BLaER1 treated with 17β-estradiol and CSF1 and Interleukin-3, amounts not matched to agents 10 nM and 100 nM (cell line): ENCODE measurements at regions not wholly inside any gene's neighbourhood (a gene's known extent, or its start where the extent isn't known, plus 50 kb on each side); places are given as distances from the start of the nearest gene placed in this dataset.

Experiments
- H3K27ac ChIP-seq, 11 experiments: shearing (Covaris generic); formaldehyde crosslinking; 2 replicates each; pipeline ENCODE4 v1.8.1; 2022
- H3K27me3 ChIP-seq, 11 experiments: shearing (Covaris generic); formaldehyde crosslinking; 2 replicates each; pipeline ENCODE4 v1.8.1; 2022
- H3K36me3 ChIP-seq, 11 experiments: shearing (Covaris generic); formaldehyde crosslinking; 2 replicates each; pipeline ENCODE4 v1.8.1; 2022
- H3K4me1 ChIP-seq, 10 experiments: shearing (Covaris generic); formaldehyde crosslinking; 2 replicates each; pipeline ENCODE4 v1.8.1; 2022
- H3K4me2 ChIP-seq, 11 experiments: shearing (Covaris generic); formaldehyde crosslinking; 2 replicates each; pipeline ENCODE4 v1.8.1; 2022
- H3K4me3 ChIP-seq, 10 experiments: shearing (Covaris generic); formaldehyde crosslinking; 2 replicates each; pipeline ENCODE4 v1.8.1; 2022
- H3K9ac ChIP-seq, 11 experiments: shearing (Covaris generic); formaldehyde crosslinking; 2 replicates each; pipeline ENCODE4 v1.8.1; 2022
- H3K9me3 ChIP-seq, 11 experiments: shearing (Covaris generic); formaldehyde crosslinking; replicated peaks in 1 of 11; 2 replicates each; pipeline ENCODE4 v1.8.1; 2022
- H4K20me1 ChIP-seq, 11 experiments: shearing (Covaris generic); formaldehyde crosslinking; 2 replicates each; pipeline ENCODE4 v1.8.1; 2022
- Cebpa-rat ChIP-seq, 11 experiments: shearing (Covaris generic); IDR thresholded peaks; 2 replicates each; pipeline ENCODE4 v1.8.1; 2022

DNA sequence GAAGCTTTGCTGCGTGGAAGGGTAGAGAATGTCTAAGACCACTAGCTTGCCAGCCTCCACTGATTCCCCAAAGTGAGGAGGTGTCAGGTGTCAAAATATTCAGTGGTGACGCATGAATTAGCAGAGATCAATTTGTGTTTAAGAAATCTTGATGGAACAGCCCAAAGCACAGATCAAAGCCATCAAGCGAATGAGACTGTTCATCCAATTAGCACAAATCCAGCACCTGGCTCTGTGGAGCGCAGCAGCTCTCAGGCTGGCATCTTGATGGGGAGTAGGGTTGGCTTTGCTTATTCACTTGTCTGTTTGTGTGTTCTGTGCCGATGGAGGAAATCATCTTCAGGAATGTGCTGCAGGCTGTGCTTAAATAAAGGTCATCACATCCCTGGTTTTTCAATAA is 456.8 kb upstream of the CCL2 start:
- Histone ChIP-seq H4K20me1 (no peaks in the 10 kb centered on the region), H3K27me3 (no peaks in the 10 kb centered on the region), H3K36me3 (no peaks in the 10 kb centered on the region), H3K9ac (no peak overlapping the region), H3K4me1 (peaks cover 0 to 17% (median 0%) of the 10 kb centered on the region in 10 experiments; a peak in 8 of 20 replicates), H3K4me3 (no peak overlapping the region), H3K27ac (no peak overlapping the region), H3K4me2 (no peak overlapping the region), H3K9me3 (no peaks in the 10 kb centered on the region)
- TF ChIP-seq Cebpa-rat (IDR thresholded peaks at IDR 0.05) = no peak

DNA sequence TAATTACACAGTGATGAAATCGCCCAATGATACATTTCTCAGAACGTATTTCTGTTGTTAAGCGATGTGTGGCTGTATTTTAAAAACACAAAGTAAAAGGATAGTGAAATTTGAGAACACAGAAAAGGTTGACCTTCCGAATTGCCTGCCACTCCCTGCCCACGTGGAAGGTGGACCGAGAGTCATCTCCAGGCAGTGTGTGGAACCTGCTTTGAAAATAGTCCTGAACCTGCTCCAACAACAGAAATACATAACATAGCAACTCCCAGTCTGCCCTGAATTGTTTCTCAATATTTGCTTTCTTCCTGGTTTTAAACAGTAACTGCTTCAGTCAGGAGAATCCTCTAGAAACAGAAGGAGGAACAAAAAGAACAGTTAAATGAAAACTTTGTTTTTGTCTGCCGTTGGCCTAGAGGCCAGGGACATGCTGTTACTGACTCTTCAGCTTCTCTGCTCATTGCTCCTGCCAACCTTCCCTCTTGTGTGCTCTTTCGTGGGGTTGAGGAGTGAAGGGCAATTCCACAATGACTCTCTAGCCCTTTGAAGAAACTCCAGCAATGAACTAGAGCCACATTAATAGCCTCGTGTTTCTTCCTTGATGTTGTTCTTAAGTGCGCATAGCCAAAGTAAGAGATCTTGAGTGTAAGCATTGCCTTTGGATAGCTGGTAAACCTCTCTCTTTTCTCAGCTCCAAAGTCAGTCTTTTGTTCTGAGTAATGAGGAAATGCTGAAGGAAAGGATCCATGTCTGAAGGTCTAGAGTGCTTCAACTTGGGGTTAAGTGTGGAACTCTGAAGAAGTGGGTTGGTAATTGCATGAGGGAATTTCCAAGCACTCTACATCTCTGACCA is 452.5 kb upstream of the CCL2 start:
- Histone ChIP-seq H3K4me1 (peaks cover 0 to 34% (median 5%) of the 10 kb centered on the region in 10 experiments; a peak in 10 of 20 replicates), H3K9me3 (no peaks in the 10 kb centered on the region), H3K4me3 (no peak overlapping the region), H3K9ac (peak overlapping the region in 1 of 11 experiments; percentile 65; a peak in 1 of 22 replicates), H3K27ac (peak overlapping the region in 3 of 11 experiments; percentile 44 to 71 (median 65); a peak in 6 of 22 replicates), H3K36me3 (no peaks in the 10 kb centered on the region), H4K20me1 (no peaks in the 10 kb centered on the region), H3K27me3 (no peaks in the 10 kb centered on the region), H3K4me2 (peak overlapping the region in 4 of 11 experiments; percentile 44 to 76 (median 68); a peak in 5 of 22 replicates)
- TF ChIP-seq Cebpa-rat (IDR thresholded peaks at IDR 0.05) = no peak

- no peaks in the 10 kb centered on the region for H4K20me1 ChIP-seq
- H3K36me3 ChIP-seq = no peaks in the 10 kb centered on the region
- TF ChIP-seq Cebpa-rat (IDR thresholded peaks at IDR 0.05) = no peak
- no peak overlapping the region for H3K4me3 ChIP-seq
- H3K27me3 ChIP-seq = no peaks in the 10 kb centered on the region
- H3K9ac ChIP-seq = peak overlapping the region in 1 of 11 experiments; percentile 65; a peak in 1 of 22 replicates
- peak overlapping the region in 4 of 11 experiments; percentile 44 to 76 (median 68); a peak in 8 of 22 replicates for H3K4me2 ChIP-seq
- no peaks in the 10 kb centered on the region for H3K9me3 ChIP-seq
- peaks cover 0 to 34% (median 5%) of the 10 kb centered on the region in 10 experiments; a peak in 10 of 20 replicates for H3K4me1 ChIP-seq
- H3K27ac ChIP-seq = peak overlapping the region in 4 of 11 experiments; percentile 24 to 71 (median 54); a peak in 6 of 22 replicates
These were observed 451.8 kb upstream of the CCL2 start for GRCh38 chr17:33803199-33803685.

GRCh38 chr17:33803686-33804085 is 451.4 kb upstream of the CCL2 start:
- Histone ChIP-seq H3K4me1 (peaks cover 0 to 34% (median 5%) of the 10 kb centered on the region in 10 experiments; a peak in 10 of 20 replicates), H3K36me3 (no peaks in the 10 kb centered on the region), H4K20me1 (no peaks in the 10 kb centered on the region), H3K4me2 (peak overlapping the region in 4 of 11 experiments; percentile 44 to 76 (median 68); a peak in 8 of 22 replicates), H3K27ac (peak overlapping the region in 4 of 11 experiments; percentile 23 to 53 (median 30); a peak in 6 of 22 replicates), H3K4me3 (no peak overlapping the region), H3K9me3 (no peaks in the 10 kb centered on the region), H3K9ac (peak overlapping the region in 1 of 11 experiments; percentile 23; a peak in 1 of 22 replicates), H3K27me3 (no peaks in the 10 kb centered on the region)
- no peak for TF ChIP-seq Cebpa-rat (IDR thresholded peaks at IDR 0.05)

GRCh38 chr17:33804401-33804800 is 450.7 kb upstream of the CCL2 start:
- H4K20me1 ChIP-seq = no peaks in the 10 kb centered on the region
- no peaks in the 10 kb centered on the region for H3K36me3 ChIP-seq
- TF ChIP-seq Cebpa-rat (IDR thresholded peaks at IDR 0.05) = no peak
- H3K4me1 ChIP-seq = peaks cover 0 to 34% (median 5%) of the 10 kb centered on the region in 10 experiments; a peak in 10 of 20 replicates
- peak overlapping the region in 4 of 11 experiments; percentile 44 to 76 (median 68); a peak in 8 of 22 replicates for H3K4me2 ChIP-seq
- peak overlapping the region in 3 of 11 experiments; percentile 23 to 53 (median 35); a peak in 1 of 22 replicates for H3K27ac ChIP-seq
- H3K27me3 ChIP-seq = no peaks in the 10 kb centered on the region
- H3K9me3 ChIP-seq = no peaks in the 10 kb centered on the region
- H3K4me3 ChIP-seq = no peak overlapping the region
- no peak overlapping the region for H3K9ac ChIP-seq

DNA sequence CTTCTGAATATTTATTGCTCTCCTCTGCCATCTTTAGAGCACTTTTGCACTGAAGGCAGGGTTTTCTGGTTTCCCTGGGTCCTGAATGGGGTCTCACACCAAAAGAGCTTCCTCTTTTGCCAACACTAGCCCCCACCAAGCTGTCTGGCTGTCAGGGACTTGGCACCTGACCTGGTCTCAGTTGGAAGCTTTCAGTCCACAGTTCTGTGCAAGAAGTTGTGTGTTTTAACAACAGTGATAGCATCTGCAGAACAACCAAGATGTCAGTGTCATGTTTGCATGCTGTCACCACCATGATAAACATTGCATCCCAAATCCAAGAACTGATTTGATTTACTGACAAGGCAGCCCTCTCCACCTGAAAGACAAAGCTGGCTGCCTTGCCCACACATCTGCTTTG is 448.5 kb upstream of the CCL2 start:
- TF ChIP-seq Cebpa-rat (IDR thresholded peaks at IDR 0.05) = no peak
- Histone ChIP-seq H3K36me3 (no peaks in the 10 kb centered on the region), H3K9ac (no peak overlapping the region), H3K27me3 (peaks cover 0 to 8% (median 0%) of the 10 kb centered on the region in 11 experiments; a peak in 4 of 22 replicates), H3K4me2 (no peak overlapping the region), H3K9me3 (no peaks in the 10 kb centered on the region), H3K4me1 (peaks cover 0 to 34% (median 5%) of the 10 kb centered on the region in 10 experiments; a peak in 10 of 20 replicates), H3K4me3 (no peak overlapping the region), H4K20me1 (no peaks in the 10 kb centered on the region), H3K27ac (no peak overlapping the region)

- Histone ChIP-seq H3K27me3 (peaks cover 0 to 11% (median 0%) of the 10 kb centered on the region in 11 experiments; a peak in 5 of 22 replicates), H3K4me1 (peaks cover 17 to 25% (median 22%) of the 10 kb centered on the region in 10 experiments), H4K20me1 (peaks cover 0 to 6% (median 0%) of the 10 kb centered on the region in 11 experiments; a peak in 2 of 22 replicates), H3K27ac (no peak overlapping the region), H3K9me3 (no peaks in the 10 kb centered on the region), H3K36me3 (no peaks in the 10 kb centered on the region), H3K4me3 (no peak overlapping the region), H3K4me2 (no peak overlapping the region), H3K9ac (no peak overlapping the region)
- no peak for TF ChIP-seq Cebpa-rat (IDR thresholded peaks at IDR 0.05)
These were observed 445.3 kb upstream of the CCL2 start for GRCh38 chr17:33809748-33810147.

DNA sequence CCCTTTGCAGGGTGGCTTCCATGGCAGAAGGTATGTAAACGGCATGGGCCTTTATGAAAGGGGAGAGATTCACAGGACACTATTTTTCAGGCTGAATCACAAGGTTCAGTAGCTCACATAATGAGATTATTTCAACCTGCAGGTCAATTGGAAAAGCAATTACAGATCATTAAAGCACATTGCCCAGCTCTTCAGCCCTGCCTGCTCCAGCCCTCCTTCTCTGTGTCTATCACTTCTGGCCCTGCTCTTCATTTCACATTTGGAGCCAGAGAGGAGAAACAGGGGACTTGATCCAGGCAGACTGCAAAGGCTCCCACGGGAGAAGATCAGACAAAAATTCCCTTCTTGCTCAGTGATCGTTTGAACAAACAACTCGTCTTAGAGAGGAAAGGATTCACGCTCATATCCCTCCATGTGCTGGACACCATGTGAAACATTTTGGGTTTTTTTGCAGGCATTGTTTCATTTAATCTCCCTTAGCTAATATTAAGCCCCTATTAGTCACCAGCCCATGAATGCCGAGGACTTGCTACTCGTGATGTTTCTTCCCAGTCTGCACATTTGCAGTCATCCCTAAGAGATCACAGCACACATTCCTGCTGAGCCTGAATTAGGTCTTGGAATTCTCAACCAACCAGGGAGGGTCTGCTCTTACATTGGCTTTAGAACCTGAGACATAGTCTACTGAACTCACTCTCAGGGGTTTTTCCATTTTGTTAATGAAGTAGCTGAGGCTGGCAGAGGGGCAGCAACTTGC is 443.9 kb upstream of the CCL2 start:
- TF ChIP-seq Cebpa-rat (IDR thresholded peaks at IDR 0.05) = no peak

More for the DNA sequence above, 443.9 kb upstream of the CCL2 start:
- Histone ChIP-seq H4K20me1 (peaks cover 0 to 6% (median 0%) of the 10 kb centered on the region in 11 experiments; a peak in 2 of 22 replicates), H3K27ac (no peak overlapping the region), H3K9ac (no peak overlapping the region), H3K4me2 (peak overlapping the region in 2 of 11 experiments; percentile 1 to 8; a peak in 2 of 22 replicates), H3K27me3 (peaks cover 0 to 11% (median 4%) of the 10 kb centered on the region in 11 experiments; a peak in 5 of 22 replicates), H3K9me3 (no peaks in the 10 kb centered on the region), H3K4me3 (no peak overlapping the region), H3K4me1 (peaks cover 13 to 30% (median 26%) of the 10 kb centered on the region in 10 experiments), H3K36me3 (no peaks in the 10 kb centered on the region)
